ENCODE measurements at regions not wholly inside any gene's neighbourhood (a gene's known extent, or its start where the extent isn't known, plus 50 kb on each side); places are given as distances from the start of the nearest gene placed in this dataset.

DNA sequence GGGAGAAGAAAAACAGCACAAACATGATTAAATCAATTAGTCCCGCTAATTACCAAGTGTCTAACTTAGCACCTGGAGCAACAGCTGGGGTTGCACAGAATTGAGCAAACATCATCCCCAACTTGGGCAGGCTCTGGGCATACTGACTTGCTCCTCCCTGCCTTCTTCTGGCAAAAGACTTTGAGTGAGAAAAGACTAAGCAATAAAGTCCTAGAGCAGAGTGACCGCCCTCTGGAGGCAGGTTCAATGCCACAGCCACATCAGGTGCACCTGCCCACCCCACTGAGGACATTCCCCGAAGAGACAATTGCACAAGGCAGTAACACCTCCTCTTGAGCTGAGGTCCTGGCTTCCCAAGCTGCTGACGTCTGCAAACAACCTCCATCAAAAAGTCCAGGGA, 358.3 kb downstream of the SOX9 start:
- DNase-seq = no peak

DNA sequence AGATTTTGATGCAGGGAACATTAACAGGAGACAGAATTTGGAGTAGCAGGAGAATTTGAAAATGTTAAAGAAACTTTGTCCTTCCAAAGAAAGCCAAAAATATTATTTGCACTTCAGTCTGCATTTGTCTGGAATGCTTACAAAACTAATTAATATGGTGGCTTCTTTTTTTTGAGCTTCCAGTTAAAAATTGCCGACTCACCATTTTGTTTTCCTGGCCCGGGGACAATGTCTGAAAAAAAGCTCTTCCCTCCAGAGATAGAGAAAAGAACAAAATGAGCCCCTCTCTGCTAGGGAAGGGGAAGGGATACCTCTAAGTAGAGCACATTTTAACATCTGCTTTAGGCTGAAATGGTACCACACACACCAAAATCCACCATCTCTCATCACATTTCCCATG, 360.8 kb downstream of the SOX9 start:
- DNase-seq = no peak

GRCh38 chr17:72485596-72485995, 364.8 kb downstream of the SOX9 start:
- DNase-seq = no peak

- no peak for DNase-seq
Measured at GRCh38 chr17:72486806-72487205, 366.0 kb downstream of the SOX9 start.

DNA sequence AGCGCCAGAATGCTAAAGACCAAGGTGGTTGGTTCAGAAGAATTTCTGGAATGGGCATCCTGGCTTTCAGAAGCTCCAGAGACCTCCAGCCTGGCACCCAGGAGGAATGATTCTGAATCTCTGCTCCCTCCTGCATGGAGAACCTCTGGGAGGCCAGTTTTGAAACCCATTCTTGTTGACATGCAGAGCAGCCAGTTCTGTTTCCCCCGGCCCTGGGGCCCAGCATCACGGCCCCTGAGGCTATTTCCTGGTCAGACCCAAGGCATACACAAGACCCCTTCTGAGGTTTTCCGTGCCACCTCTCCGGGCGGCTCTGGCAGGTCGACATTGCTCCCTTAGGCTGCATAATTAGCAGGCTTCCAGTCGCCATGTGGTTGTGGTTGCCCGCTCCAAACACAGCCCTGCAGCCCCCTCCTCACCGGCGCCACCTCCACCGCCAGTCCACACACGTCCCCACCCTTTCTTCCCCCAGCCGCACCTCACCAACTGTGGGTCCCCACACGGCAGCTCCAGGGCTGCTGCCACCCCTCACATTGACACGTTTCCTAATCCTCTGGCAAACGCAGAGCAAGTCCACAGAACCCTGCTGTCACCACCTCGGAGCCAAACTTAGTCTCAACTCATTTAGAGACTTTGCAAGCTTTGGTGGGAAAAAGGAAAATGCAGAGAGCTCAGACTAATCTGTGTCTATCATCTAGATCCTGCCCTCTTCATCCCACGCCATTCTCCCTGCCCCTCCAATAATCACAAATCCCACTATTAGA, 367.1 kb downstream of the SOX9 start:
- DNase-seq = no peak

- DNase-seq = no peak
Measured at GRCh38 chr17:72488555-72489271, 367.9 kb downstream of the SOX9 start.

- DNase-seq = no peak
Measured at GRCh38 chr17:72489272-72489641, 368.4 kb downstream of the SOX9 start.

DNA sequence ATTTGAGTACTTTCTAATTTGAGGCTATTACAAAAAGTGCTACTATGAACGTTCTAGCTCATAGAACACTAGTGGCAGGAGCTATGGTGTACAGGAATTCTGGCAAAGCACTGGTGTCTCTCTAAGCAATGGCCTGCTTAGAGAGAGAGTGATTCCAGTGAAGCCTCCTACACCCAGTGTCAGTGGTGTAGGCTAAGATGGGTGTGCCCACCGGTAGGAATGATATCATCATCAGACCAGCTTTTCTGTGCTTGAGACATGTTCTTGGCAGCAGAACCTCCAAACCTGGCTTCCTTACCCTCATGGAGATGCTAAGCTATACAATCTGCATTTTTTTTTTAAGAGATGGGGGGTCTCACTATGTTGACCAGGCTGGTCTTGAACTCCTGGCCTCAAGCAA, 370.3 kb downstream of the SOX9 start:
- no peak for DNase-seq

- no peak for DNase-seq
Measured at GRCh38 chr17:72492494-72492893, 371.7 kb downstream of the SOX9 start.

DNA sequence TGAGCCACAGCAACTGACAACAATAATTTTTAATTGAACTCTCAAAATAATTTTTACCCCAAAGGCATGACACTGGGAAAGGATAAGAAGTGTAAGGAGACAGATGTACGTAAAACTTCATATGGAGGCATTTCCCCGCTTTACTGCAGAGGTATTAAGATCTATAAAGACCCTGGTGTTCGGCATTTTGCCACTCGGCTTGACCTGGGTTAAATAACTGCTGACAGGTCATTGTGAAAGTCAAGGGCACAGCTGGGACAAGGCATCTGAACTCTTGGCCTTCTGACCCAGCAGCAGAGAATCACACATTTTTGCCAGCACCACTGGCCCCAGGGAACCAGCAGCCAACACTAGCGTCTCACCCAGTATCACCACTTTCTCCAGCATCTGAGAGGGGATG, 372.1 kb downstream of the SOX9 start:
- no peak for DNase-seq

DNA sequence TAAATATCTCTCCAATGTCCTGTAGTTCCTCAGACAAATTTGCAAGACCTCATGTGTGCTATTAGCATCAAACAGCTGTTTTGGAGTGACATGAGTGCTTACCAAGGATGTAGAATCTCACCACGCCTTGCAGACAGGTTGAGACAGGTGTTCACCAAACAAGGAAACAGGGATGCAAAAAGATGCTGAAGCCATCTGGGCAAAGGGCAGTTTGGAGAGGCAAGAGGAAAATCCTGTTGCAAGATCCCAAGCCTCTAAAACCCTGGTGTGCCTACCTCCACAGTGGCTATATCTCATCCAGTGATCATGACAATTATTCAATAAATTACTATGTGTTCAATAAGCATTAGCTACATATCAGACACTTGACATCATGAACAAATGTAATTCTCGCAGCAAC, 373.7 kb downstream of the SOX9 start:
- DNase-seq = no peak

GRCh38 chr17:72496461-72496860, 375.6 kb downstream of the SOX9 start:
- no peak for DNase-seq

GRCh38 chr17:72497915-72498314, 377.1 kb downstream of the SOX9 start:
- DNase-seq = no peak

DNA sequence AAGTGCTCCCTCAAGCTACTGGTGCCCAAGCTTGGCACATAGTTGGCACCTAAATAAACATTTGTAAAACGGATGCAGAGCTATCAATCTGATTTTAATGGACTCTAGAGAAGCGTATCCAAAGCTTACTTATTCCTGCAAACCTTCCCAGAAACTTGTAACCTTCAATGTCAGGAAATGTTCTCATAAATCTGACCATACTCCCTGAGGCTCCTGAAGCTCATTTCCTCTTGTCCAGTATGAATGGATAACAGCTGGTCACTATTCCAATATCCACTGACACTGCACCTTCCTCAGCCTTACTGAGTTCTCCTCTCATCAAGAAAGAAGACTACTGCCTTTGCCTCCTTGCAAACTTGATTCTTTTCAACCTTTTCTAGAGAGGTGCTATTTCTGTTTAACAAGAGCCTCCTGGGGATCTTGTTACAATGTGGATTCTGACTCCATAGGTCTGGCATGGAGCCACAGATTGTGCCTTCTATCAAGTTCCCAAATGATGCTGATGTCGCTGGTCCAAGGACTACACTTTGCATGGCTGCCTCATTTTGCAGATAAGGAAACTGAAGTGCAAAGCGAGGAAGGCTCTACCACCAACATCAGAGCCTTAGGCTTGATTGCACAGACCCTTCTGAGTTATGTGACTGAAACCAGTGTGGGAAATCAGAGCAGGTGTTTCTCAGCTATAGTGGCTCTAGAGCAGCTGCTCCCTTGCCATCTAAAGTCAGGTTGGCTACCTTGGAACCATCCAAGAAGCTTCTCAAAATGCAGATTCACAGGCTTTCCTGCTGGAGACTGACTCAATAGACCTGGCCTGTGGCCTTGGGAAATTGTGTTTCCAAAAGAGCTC, 377.8 kb downstream of the SOX9 start:
- no peak for DNase-seq

GRCh38 chr17:72501404-72502370, 380.9 kb downstream of the SOX9 start:
- DNase-seq = no peak

GRCh38 chr17:72502371-72503341, 381.8 kb downstream of the SOX9 start:
- DNase-seq = peak; percentile 77

DNA sequence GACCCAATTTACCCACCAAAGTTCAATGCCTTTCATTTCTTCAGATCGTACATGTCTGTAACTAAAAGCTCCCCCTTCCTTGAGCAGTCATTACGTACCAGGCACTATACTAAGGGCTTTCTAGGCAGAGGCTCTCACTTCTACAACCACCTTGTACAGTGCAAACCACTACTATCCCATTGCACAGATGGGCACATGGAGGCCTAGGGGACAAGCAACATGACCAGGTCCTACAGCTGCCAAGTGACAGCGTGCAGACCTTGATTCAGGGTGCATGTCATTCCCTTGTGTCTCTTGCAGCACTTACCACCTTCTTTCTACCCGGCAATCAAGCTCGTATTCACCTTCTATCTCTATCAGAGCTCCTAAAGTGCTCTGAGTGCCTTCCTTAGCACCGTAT, 382.7 kb downstream of the SOX9 start:
- DNase-seq = no peak

DNA sequence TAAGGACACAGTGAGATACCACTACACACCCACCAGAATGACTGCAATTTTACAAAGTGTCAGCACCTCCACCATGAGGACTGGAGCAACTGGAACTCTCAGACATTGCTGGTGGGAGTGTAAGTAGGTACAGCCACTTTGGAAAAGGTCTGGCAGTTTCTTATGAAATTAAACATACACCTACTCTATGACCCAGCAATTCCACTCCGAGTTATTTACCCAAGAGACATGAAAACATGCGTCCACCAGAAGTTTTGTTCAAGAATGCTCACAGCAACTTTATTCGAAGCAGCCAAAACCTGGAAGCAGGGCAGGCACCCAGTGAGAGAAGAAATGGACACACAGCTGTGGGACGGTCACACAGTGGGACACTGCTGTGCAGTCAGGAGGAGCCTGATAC, 384.0 kb downstream of the SOX9 start:
- no peak for DNase-seq

DNA sequence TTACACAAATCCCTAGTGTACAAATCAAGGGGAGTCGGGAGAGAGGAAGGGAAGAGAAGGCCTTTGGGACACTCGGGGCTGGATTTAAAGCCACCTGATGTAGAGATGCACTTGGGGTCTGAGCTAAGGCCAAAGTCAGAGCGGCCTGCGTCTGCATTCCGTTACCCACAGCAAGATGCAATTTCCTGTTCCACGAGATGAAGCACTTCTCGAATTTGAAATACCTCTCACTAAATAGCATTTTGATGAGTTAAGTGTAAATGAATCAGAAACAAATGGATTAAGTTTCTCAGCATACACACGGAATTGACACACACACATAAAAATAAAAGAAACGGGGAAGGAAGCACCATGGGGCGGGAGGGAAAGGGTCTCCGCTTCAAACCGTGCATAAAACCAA, 386.0 kb downstream of the SOX9 start:
- DNase-seq = peak; percentile 36

DNA sequence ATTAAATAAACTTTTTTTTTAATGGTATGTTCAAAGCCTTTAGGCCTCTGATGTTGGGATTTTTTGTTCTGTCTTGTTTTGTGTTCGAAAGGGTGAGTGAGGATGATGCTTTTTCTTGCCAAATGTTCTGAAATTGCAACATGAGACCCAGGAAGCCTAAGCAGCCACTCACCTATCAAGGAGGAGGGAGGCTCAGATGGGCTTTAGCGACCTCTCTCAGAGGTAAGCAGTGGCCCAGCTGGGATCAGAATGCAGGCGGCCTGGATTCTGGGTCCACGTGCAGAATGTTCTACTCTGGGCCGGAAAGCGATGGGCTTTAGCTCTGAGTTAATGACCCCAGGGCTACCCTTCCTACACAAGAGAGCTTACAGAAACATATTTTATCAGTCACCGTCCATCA, 386.6 kb downstream of the SOX9 start:
- DNase-seq = no peak

GRCh38 chr17:72510351-72511016, 389.7 kb downstream of the SOX9 start:
- no peak for DNase-seq
